Neural progenitor cell (in vitro differentiated cells): ENCODE measurements at regions not wholly inside any gene's neighbourhood (a gene's known extent, or its start where the extent isn't known, plus 50 kb on each side); places are given as distances from the start of the nearest gene placed in this dataset.
A peak's percentile ranks its signal among the peaks of the same experiment; 100 is the strongest.

Source experiments
- DNase-seq: peaks from one replicate; pipeline ENCODE4 v3.0.0-alpha.2; 2016; ENCODE audit warnings: low spot score
- H2AFZ ChIP-seq: fragments of 200-600 bp; sonication (generic); replicated peaks from 2 replicates; pipeline ENCODE4 v1.6.1; 2016; ENCODE audit warnings: antibody characterized with exemption
- H3F3A ChIP-seq: fragments of 200-600 bp; sonication (generic); 2 replicates; pipeline ENCODE4 v1.6.1; 2016; ENCODE audit warnings: antibody characterized with exemption, low read depth
- H3K27ac ChIP-seq: fragments of 200-600 bp; sonication (generic); 2 replicates; pipeline ENCODE4 v1.5.1; 2016; ENCODE audit warnings: mild to moderate bottlenecking
- H3K27me3 ChIP-seq: fragments of 200-600 bp; sonication (generic); 2 replicates; pipeline ENCODE4 v1.6.1; 2016; ENCODE audit warnings: mild to moderate bottlenecking, moderate library complexity
- H3K36me3 ChIP-seq: fragments of 200-600 bp; sonication (generic); 2 replicates; pipeline ENCODE4 v1.5.1; 2016
- H3K4me1 ChIP-seq: fragments of 200-600 bp; sonication (generic); 2 replicates; pipeline ENCODE4 v1.6.1; 2016; ENCODE audit warnings: mixed run types
- H3K4me2 ChIP-seq: fragments of 200-600 bp; sonication (generic); 2 replicates; pipeline ENCODE4 v1.6.1; 2016
- H3K4me3 ChIP-seq: fragments of 200-600 bp; sonication (generic); 2 replicates; pipeline ENCODE4 v1.5.1; 2016
- H3K79me2 ChIP-seq: fragments of 200-600 bp; sonication (generic); 2 replicates; pipeline ENCODE4 v1.6.1; 2016; ENCODE audit warnings: low read depth
- H3K9ac ChIP-seq: fragments of 200-600 bp; sonication (generic); 2 replicates; pipeline ENCODE4 v1.6.1; 2016
- H3K9me3 ChIP-seq: fragments of 200-600 bp; sonication (generic); 2 replicates; pipeline ENCODE4 v1.5.1; 2016; ENCODE audit warnings: low read depth
- H4K20me1 ChIP-seq: fragments of 200-600 bp; sonication (generic); 2 replicates; pipeline ENCODE4 v1.6.1; 2016; ENCODE audit warnings: low read depth
- H3K27ac Mint-ChIP-seq: 3 replicates; pipeline ENCODE4 v1.8.0; 2021; ENCODE audit warnings: mixed read lengths
- H3K27me3 Mint-ChIP-seq: 2 replicates; pipeline ENCODE4 v1.8.0; 2022; ENCODE audit warnings: low read depth, mild to moderate bottlenecking, inconsistent platforms, moderate library complexity, mixed read lengths; ENCODE audit not compliant: insufficient read depth
- H3K36me3 Mint-ChIP-seq: 3 replicates; pipeline ENCODE4 v1.8.0; 2021; ENCODE audit warnings: mixed read lengths
- H3K4me1 Mint-ChIP-seq: 3 replicates; pipeline ENCODE4 v1.8.0; 2021; ENCODE audit warnings: mixed read lengths
- H3K4me3 Mint-ChIP-seq: 3 replicates; pipeline ENCODE4 v1.8.0; 2021; ENCODE audit warnings: mild to moderate bottlenecking, moderate library complexity, mixed read lengths
- H3K9me3 Mint-ChIP-seq: 3 replicates; pipeline ENCODE4 v1.8.0; 2020; ENCODE audit warnings: mixed read lengths
- CTCF ChIP-seq: fragments of 200-600 bp; sonication (generic); IDR thresholded peaks from 2 replicates; pipeline ENCODE4 v1.5.1; 2017; ENCODE audit warnings: antibody characterized with exemption, mild to moderate bottlenecking
- EZH2 ChIP-seq: fragments of 200-600 bp; sonication (generic); IDR thresholded peaks from 2 replicates; pipeline ENCODE4 v1.6.1; 2017; ENCODE audit warnings: antibody characterized with exemption, mild to moderate bottlenecking, moderate library complexity
- EZH2phosphoT487 ChIP-seq: fragments of 200-600 bp; sonication (generic); IDR thresholded peaks from 2 replicates; pipeline ENCODE4 v1.6.1; 2017; ENCODE audit warnings: antibody characterized with exemption

- Histone ChIP-seq H3K27me3 (no peaks in the 10 kb centered on the region), H4K20me1 (no peaks in the 10 kb centered on the region), H3K4me2 (no peak overlapping the region), H3K4me3 (no peak overlapping the region), H3K9me3 (no peaks in the 10 kb centered on the region), H3K4me1 (peaks cover 10% of the 10 kb centered on the region), H3K79me2 (no peaks in the 10 kb centered on the region), H2AFZ (no peak overlapping the region), H3K36me3 (no peaks in the 10 kb centered on the region), H3F3A (no peaks in the 10 kb centered on the region), H3K27ac (no peak overlapping the region), H3K9ac (no peak overlapping the region)
- H3K9me3 Mint-ChIP-seq = no peaks in the 10 kb centered on the region
- no peak overlapping the region for H3K27ac Mint-ChIP-seq
- no peak overlapping the region for H3K4me3 Mint-ChIP-seq
- no peaks in the 10 kb centered on the region for H3K36me3 Mint-ChIP-seq
- H3K4me1 Mint-ChIP-seq = peaks cover 32% of the 10 kb centered on the region
- no peak for DNase-seq
- peaks cover 2% of the 10 kb centered on the region for H3K27me3 Mint-ChIP-seq
- TF ChIP-seq EZH2 (no peak), CTCF (no peak), EZH2phosphoT487 (no peak)
Observed at GRCh38 chr12:107558141-107558815, 127.3 kb upstream of the PWP1 start.

- Histone ChIP-seq H3K4me1 (peaks cover 10% of the 10 kb centered on the region), H3K4me3 (no peak overlapping the region), H3K27ac (no peak overlapping the region), H3K9me3 (no peaks in the 10 kb centered on the region), H4K20me1 (no peaks in the 10 kb centered on the region), H3K27me3 (no peaks in the 10 kb centered on the region), H2AFZ (no peak overlapping the region), H3F3A (no peaks in the 10 kb centered on the region), H3K79me2 (no peaks in the 10 kb centered on the region), H3K9ac (no peak overlapping the region), H3K4me2 (no peak overlapping the region), H3K36me3 (no peaks in the 10 kb centered on the region)
- peak overlapping the region; percentile 15 for H3K27ac Mint-ChIP-seq
- H3K27me3 Mint-ChIP-seq = no peaks in the 10 kb centered on the region
- no peak for DNase-seq
- peaks cover 35% of the 10 kb centered on the region for H3K4me1 Mint-ChIP-seq
- TF ChIP-seq EZH2phosphoT487 (no peak), EZH2 (no peak), CTCF (no peak)
- H3K4me3 Mint-ChIP-seq = no peak overlapping the region
- H3K9me3 Mint-ChIP-seq = no peaks in the 10 kb centered on the region
- H3K36me3 Mint-ChIP-seq = no peaks in the 10 kb centered on the region
Observed at GRCh38 chr12:107558816-107559382, 126.7 kb upstream of the PWP1 start.

GRCh38 chr12:107560165-107560898 is 125.3 kb upstream of the PWP1 start:
- Mint-ChIP-seq H3K27ac (peak overlapping the region; percentile 65), H3K4me1 (peaks cover 38% of the 10 kb centered on the region), H3K36me3 (no peaks in the 10 kb centered on the region), H3K9me3 (no peaks in the 10 kb centered on the region), H3K27me3 (no peaks in the 10 kb centered on the region), H3K4me3 (no peak overlapping the region)
- H3K4me2 ChIP-seq = no peak overlapping the region
- H2AFZ ChIP-seq = peak overlapping the region; percentile 85
- no peak overlapping the region for H3K4me3 ChIP-seq
- H3K27me3 ChIP-seq = no peaks in the 10 kb centered on the region
- TF ChIP-seq CTCF = peak; percentile 25
- no peak for TF ChIP-seq EZH2phosphoT487
- peaks cover 10% of the 10 kb centered on the region for H3K4me1 ChIP-seq
- H4K20me1 ChIP-seq = no peaks in the 10 kb centered on the region
- H3K9me3 ChIP-seq = no peaks in the 10 kb centered on the region
- no peaks in the 10 kb centered on the region for H3K36me3 ChIP-seq
- no peaks in the 10 kb centered on the region for H3K79me2 ChIP-seq
- H3K9ac ChIP-seq = no peak overlapping the region
- no peaks in the 10 kb centered on the region for H3F3A ChIP-seq
- H3K27ac ChIP-seq = no peak overlapping the region
- peak; percentile 26 for DNase-seq
